ENCODE measurements at regions not wholly inside any gene's neighbourhood (a gene's known extent, or its start where the extent isn't known, plus 50 kb on each side); places are given as distances from the start of the nearest gene placed in this dataset.

GRCh38 chr5:2132497-2132847 is 249.7 kb upstream of the IRX4 start:
- Histone ChIP-seq H3K23me2 (ENCODE audit: low read depth, low read length) (no peaks in the 10 kb centered on the region), H3K14ac (ENCODE audit: insufficient read length) (no peak overlapping the region), H3K79me1 (ENCODE audit: low read depth, low read length) (no peaks in the 10 kb centered on the region), H3K23ac (ENCODE audit: insufficient read length) (no peak overlapping the region), H3K27ac (ENCODE audit: low read depth, low read length) (no peak overlapping the region), H4K8ac (ENCODE audit: extremely low read depth, insufficient read depth, low read length) (no peak overlapping the region), H2BK20ac (ENCODE audit: low read length) (no peak overlapping the region), H2AFZ (ENCODE audit: low read length) (no peak overlapping the region), H2BK120ac (replicated peaks; ENCODE audit: low read depth, low read length) (no peak overlapping the region), H3K4me1 (replicated peaks in 1 of 4; ENCODE audit: control insufficient read depth in 3 of 4, insufficient read depth in 4 of 4, low read length in 3 of 4) (no peaks in the 10 kb centered on the region), H2BK5ac (ENCODE audit: low read depth, low read length) (no peak overlapping the region), H3K27me3 (replicated peaks in 1 of 4; ENCODE audit: control insufficient read depth in 3 of 4, extremely low read depth in 1 of 4, insufficient read depth in 3 of 4, low read length in 3 of 4) (no peaks in the 10 kb centered on the region), H4K91ac (replicated peaks; ENCODE audit: insufficient read length, low read length) (no peak overlapping the region), H3K18ac (ENCODE audit: extremely low read depth, low read length) (no peak overlapping the region), H2BK15ac (ENCODE audit: low read length) (no peak overlapping the region), H3K4ac (replicated peaks; ENCODE audit: insufficient read length, low read depth, low read length) (no peak overlapping the region), H2BK12ac (ENCODE audit: low read depth, low read length) (no peak overlapping the region), H4K20me1 (replicated peaks in 1 of 2; ENCODE audit: control insufficient read depth in 1 of 2, insufficient read depth in 2 of 2, low read length in 2 of 2) (peaks cover 0 to 1% of the 10 kb centered on the region in 2 experiments), H3K4me3 (ENCODE audit: extremely low read depth in 1 of 4, insufficient read depth in 2 of 4, low read depth in 3 of 4, low read length in 4 of 4) (no peak overlapping the region), H3K9me3 (ENCODE audit: insufficient read depth in 2 of 2, low read depth in 1 of 2, low read length in 1 of 2) (no peaks in the 10 kb centered on the region), H3K79me2 (ENCODE audit: control insufficient read depth in 1 of 2, insufficient read depth in 2 of 2, low read length in 2 of 2) (no peaks in the 10 kb centered on the region), H3K36me3 (ENCODE audit: control insufficient read depth in 2 of 4, insufficient read depth in 4 of 4, low read length in 3 of 4) (no peaks in the 10 kb centered on the region), H3K9ac (replicated peaks in 1 of 4; ENCODE audit: extremely low read depth in 1 of 4, low read depth in 3 of 4, low read length in 3 of 4) (no peak overlapping the region), H2AK5ac (ENCODE audit: low read depth, low read length) (no peak overlapping the region), H3K4me2 (ENCODE audit: insufficient read depth in 1 of 2, low read depth in 2 of 2, low read length in 2 of 2) (no peak overlapping the region), H4K5ac (ENCODE audit: insufficient read length, low read depth, low read length) (no peak overlapping the region), H3K56ac (replicated peaks; ENCODE audit: insufficient read length, low read depth, low read length) (no peak overlapping the region)
- ChIA-PET POLR2A (ENCODE audit: partially characterized antibody) (no interaction called here), CTCF (ENCODE audit: partially characterized antibody) (interaction anchor here (0.7 kb wide), 1 partner anchor 11 kb away, joined by 3 read pairs; no protein-coding TSS in a partner anchor)
- 92% methylated on average over 20 of the region's 20 CpGs; no CpG with 5 or more reads in 1 of the 2 experiments for WGBS, 2 experiments (ENCODE audit: extremely low coverage in 1 of 2, insufficient coverage in 1 of 2, insufficient read length in 1 of 2, insufficient replicate concordance in 2 of 2, low coverage in 1 of 2, low lambda C conversion rate in 2 of 2, missing lambda C conversion rate in 1 of 2)
- DNase-seq (ENCODE audit: low read depth in 1 of 2, low spot score in 2 of 2) (no peak), FAIRE-seq (no peak)
- TF ChIP-seq CREB1 (IDR thresholded peaks at IDR 0.05), result no peak

Measured in H1 (cell line).